Left renal cortex interstitium (tissue), 4 donors: ENCODE measurements at regions not wholly inside any gene's neighbourhood (a gene's known extent, or its start where the extent isn't known, plus 50 kb on each side); places are given as distances from the start of the nearest gene placed in this dataset.

Experiments
- DNase-seq, 4 donors: peaks; one replicate each; pipeline ENCODE4 v3.0.0-alpha.2; 2013; ENCODE audit warnings: low read depth in 4 of 4, low spot score in 2 of 4, missing footprints in 1 of 4

DNA sequence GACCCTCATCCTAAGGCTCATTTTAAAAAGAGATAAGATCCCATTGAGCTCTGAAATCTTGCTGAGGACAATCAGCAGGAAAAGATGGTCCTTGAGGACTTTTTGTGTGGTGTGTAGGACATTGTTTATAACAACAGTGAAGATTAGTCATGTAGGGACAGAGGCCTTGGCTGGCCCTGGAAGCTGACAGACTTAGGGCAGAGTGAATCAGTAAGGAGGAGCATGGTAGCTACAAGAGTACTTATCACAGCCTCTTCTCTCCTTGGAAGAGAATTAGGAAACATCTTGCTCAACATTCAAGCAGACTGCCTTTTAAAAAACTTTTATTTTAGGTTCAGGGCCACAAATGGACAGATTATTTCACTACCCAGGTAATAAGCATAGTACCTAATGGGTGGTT is 665.9 kb upstream of the SALL1 start:
- DNase-seq = no peak

DNA sequence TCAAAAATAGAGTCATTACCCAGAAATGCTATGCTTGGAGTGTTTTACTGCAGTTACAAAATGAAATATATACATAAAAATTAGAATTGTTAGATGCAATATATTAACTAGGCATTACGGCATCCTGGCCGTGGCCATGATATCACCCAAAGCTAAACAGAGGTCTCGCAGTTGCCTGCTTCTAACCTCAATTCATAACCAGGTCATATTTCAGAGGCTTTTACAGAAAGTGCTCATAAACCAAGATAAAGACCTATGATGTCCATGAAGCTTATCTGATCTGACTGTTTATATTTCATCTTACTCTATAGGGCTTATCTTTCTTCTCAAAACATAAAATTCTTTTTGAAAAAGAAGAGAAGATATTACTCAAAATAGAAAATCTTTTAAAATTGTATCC is 664.5 kb upstream of the SALL1 start:
- DNase-seq = no peak

DNA sequence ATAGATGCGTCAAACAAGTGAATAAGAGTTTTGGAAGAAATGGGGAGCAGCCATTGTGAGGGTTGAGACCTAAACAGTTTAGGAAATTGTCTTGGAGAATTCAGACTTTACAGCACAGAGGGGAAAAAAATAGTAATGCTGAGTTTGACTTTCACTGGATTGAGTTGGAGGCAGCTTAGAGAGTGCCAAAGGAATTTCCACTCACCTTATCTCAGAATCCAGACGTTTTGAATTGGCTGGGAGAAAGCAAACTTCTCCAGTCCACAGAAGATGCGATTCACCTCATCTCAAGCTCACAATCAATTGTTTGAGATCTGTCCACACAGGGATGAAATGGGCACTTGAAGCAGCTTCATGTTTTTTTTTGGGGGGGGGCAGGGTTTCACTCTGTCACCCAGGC is 663.5 kb upstream of the SALL1 start:
- no peak for DNase-seq

DNA sequence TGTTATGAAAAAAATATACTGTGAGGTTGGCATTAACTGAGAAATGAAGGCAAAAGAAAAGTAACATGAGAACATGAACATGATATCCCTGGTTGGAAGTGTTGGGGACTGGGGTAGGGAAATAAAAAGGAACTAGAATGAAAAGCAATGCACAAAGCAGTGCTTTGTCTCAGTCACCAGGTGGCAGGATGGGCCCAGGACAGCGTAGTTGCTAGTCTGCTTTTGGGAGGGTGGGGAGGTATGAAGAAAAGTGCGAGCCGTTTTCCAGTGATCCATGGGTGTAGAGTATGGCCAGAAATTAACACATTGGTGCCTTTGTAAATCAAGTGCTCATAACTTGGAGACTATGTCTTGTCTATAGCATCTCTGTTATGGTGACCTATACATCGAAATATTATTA is 662.5 kb upstream of the SALL1 start:
- DNase-seq = no peak

DNA sequence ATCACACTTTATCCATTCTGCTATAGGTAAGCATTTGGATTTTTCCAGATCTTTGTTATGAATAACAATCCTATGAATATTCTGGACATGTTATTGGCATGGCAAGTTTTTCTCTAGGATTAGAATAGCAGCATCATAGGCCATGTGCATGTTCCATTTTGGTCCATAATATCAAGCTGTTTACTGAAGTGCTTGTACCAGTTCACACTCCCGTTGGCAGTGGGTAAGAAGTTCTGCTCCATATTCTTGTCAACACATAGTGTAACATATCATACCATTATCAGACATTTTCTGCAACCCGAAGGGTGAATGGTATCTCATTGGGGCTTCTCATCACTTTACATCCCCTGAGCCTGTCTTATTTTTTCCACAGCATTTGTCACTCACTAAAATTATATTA is 661.9 kb upstream of the SALL1 start:
- no peak for DNase-seq

DNA sequence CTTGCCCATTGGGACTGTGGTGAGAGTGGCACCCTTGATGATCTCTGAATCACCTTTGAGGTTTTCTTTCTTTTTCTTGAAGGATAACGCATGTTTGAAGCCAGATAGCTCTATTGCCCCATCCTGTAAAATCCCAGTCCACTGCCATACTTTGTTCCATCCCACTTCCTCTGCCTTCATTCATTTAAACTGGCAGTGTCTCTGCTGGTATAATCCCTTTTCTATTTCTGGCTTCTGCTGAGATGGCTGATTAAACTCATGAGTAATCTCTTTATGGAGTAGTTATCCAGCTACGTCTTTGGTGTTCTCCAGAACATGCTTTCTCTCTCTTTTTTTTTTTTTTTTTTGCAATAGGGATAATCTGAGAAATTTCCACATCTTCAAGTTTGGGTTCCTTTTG is 656.5 kb upstream of the SALL1 start:
- DNase-seq = no peak

DNA sequence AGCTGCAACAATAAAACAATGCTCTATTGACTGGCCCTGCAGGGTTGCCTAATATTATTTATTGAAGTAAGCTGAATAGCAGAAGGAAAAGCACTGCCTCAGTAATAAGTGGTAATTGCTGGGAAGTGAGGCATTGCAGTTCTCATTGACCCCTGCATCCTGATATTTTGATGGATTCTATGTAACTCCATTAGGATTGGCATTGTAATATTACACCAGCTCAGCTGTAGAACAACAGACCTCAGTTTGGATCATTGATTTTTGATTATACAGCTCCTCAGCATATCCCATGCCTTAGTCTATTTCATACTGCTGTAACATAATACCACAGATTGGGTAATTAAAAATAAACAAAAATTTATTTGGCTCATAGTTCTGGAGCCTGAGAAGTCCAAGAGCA is 650.6 kb upstream of the SALL1 start:
- DNase-seq = no peak

DNA sequence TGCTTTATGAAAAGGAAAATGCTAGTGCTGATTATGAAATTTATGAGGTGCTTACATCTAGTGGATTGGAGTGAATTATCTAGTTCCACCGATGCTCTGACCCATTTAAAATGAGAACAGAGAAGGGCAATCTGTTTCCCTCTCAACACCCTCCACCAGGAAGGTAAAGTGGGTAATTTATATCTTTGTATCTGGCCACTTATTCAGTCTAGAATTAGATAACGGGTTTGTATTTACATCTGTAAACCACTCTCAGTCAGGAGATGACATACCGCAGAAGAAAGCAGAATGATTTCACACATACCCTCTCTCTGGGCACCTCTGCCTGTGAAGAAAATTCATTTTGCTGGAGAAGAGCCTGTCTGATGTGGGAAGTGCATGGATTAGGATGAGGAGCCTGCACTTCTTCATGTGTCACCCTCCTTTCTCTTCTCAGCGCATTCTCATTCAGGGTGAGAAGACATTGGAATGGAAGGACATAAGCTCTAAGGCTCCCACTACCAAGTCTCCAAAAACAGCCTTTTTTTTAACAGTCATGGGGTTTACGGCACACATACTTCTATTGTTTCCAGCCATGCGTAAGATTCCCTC is 646.7 kb upstream of the SALL1 start:
- DNase-seq = no peak

DNA sequence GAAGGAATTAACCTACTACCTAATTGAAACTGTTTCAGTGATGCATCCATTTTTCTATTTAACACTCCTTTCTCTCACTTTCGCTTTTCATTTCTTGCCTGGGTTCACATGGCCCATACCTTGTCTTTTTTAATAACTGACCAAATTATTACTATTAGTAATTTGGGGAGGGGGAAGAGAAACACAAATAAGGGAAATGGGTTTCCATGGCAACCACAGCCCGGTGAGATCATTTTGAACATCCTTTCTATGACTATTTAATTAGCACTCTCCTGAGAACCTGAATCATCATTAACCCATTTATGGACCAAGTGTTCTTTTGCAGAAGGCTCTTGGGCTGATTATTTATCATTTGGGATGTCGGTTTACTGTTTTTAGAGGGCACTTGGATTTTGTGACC is 628.2 kb upstream of the SALL1 start:
- no peak for DNase-seq

DNA sequence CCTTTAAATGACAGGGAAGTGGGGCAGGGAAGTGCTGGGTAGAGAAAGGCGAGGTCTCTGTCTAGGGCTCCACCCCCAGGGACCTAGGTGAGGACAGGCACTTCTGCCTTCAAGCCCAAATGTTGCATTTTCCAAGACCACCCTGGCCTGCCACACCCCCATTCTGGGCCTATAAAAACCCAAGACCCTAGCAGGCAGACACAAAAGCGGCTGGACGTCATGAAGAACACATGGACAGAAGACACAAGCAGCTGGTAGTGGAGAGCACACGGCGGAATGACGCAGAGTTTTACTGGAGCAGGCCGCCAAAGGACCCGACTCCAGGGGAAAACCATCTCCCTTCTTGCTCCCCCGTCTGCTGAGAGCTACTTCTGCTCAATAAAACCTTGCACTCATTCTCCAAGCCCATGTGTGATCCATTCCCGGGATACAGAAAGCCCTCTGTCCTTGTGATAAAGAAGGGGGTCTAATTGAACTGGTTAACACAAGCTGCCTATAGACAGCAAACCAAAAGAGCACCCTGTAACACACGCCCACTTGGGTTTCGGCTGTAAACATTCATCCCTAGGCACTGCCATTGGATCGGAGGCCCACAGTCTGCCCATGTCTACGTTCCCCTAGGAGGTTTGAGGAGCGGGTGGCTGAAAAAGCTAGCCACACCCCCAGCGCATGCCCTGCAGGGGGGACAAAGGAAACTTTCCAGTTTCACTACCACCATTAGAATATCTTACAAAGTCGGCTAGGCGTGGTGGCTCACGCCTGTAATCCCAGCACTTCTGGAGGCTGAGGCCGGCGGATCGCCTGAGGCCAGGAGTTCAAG is 622.2 kb upstream of the SALL1 start:
- DNase-seq = no peak

DNA sequence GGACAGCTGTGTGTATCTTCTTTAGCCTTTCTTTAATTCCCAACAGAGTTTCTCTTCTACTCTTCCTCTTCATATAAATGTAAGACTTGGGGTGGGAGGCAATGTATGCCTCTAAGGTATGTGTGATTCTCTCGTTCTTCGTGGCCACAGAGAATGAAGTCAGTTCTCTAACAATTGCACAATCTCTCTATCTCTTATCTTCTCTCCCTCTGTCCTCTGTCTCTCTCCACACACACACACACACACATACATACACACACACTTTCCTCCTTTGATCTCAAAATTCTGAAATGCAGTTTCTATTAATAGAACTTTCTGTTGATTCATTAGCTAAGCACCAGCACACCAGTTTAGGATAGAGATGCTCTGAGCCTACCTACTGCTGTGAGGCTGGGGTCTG is 615.7 kb upstream of the SALL1 start:
- DNase-seq = no peak

DNA sequence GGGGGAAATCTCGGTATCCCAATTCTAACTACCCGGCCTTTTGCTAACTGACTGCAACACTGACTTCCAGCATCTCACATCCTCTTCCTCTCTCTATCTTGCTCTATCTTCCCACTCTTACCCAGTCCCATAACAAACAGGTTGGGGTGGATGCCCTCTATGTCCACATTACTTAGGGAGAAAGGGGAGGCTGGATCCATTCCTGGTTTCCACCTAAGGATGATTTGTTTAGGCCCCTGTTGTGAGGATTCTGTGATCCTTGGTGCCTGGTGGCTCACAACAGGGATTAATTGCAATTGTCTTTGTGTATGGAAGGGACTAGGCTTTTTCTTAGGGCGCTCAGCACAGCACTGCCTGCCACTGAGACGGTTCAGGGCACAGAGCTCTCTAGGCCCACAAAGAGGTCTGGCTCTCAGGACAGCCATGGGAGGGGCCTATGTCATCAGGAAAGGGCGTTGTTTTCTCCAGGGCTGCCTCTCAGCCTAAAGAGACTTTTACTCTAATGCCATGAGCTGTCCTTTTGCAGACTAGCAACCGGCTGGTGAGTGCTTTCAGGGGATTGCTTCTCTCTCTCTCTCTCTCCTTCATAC is 612.1 kb upstream of the SALL1 start:
- DNase-seq = no peak

DNA sequence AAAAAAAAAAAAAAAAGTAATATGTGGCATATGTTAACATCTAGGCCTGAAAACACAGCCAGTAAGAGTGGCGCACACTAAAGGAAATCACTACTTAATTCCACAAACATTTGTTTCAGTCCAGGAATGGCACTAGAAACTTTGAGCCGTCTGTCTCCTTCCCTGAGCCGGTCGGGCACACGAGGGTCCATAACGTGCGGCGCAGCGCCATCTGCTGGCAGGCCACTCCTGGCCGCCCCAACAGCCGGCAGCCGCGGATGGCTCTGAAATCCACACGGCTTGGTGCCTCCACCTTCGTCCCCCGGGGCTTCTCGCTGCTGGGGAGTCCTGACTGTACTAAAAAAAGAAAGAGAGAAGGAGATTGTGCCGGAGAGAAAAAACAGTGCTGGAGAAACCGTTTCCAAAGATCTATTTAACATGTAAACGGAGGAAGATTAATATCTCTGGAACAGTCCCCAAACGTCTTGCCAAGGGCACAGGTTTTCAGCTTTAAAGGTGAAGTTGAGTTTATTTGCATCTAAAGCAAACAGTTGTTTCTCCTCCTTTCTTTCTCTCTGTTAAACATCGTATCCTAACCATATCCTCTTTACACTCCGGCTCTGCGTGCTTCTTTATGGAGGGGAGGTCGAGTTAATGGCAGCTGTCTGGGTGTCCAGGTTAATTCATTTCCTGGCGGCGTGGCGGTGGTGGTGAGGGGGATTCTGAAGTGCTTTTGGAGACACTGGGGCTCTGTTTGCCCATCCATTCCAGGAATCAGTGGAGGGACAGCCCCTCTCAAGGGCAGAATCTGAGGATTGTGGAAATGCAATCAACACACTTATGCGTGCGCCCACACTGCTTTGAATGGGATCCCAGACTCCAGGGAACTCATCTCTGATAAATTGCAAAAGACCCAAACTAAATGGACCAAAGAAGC is 611.3 kb upstream of the SALL1 start:
- peak in 3 of 4 donors; percentile 77 to 87 (median 86) for DNase-seq

DNA sequence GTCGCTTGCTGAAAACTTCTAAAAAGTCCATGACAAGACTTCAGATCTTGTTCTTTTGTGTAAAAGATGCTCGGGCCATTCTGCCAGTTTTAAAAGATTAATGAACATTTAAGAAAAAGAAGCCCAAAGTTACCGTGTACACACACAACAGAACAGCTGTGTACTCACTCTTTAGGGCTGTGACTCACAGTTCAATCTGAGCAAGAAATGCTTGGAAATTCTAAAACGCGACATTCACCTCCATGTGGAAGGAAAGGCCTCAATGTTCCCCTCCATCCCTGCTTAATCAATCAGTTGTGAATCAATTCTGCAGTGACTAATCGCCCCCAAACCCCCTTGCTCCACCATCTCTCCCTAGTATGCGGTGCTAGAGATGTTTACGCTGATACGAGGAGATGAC is 609.9 kb upstream of the SALL1 start:
- DNase-seq = no peak

DNA sequence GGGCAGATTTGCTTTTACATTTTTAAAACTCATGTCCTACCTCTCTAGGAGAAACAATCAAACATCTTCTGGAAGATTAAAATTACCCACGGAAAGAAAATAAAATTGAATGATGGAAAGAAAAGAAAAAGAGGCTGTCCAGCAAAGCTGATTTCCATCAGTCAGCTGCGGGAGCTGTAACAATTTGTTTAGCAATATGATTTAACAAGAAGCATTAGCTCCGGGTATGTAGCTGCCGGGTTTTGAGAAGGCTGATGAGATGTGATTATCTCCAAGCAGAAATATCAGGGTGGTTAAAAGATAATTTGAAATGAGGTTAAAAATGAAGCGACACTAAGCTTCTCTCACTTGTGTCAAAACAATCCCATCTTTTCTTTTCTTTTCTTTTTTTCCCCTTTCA is 608.9 kb upstream of the SALL1 start:
- no peak for DNase-seq

DNA sequence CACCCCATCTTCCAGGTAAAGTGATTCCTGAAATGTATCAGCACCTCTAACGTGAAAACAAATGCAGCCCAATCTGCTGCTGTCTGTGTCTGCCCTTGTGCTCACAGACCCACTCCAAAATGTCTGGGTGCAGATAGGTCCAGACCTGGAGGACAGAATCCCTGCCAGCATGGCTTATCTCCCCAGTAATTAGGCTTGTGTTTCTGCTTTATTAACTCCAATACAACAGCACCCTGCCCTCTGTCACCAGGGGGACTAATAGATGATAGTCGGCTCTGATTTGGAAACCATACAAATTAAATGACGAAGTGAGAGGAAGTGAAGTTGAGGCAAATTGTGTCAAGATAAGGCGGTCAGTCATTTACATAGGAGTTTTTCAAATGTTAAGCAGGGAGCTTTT is 608.3 kb upstream of the SALL1 start:
- DNase-seq = no peak

DNA sequence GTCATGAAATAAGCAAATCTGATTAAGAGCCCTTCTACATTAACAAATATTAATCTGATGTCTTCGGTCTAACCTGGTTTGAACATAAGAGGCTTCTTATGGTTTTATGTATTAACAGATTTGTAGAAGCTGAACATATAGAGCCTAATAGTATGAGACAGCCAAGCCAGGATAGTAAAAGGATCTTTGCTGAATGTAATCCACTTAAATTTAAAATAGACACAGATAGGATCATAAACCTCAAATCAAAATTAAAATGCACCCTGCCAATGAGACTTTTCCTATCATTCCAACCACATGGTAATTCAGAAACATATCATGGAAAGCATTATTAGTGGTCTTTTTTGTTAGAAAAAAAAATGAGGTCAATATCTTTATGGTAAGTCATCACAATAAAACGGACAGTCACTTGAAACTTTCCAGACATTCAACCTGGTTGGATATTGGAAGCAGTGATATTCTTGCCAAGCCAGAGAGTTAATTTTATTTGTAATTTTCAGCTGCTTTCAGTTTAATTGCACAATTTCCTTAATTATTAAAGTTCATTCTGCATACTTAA is 606.9 kb upstream of the SALL1 start:
- DNase-seq = no peak

DNA sequence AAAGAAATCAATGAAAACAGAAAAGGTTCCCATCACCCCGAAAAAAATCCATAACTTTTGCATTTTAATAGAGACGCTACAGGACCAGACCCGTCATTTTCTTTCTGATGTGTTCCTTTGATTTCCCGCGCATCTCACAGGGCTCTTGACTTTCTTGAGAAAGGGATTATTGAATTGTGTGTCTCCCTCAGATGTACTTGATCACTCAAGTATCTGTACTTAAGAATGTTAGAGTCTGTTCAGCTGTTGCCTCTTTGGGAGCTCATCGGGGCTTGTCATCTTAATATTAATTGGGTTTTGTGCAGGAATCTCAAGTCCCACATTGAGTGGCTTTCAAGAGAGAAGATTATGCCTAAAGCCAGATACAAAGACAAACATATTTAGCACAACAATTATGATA is 606.4 kb upstream of the SALL1 start:
- no peak for DNase-seq

DNA sequence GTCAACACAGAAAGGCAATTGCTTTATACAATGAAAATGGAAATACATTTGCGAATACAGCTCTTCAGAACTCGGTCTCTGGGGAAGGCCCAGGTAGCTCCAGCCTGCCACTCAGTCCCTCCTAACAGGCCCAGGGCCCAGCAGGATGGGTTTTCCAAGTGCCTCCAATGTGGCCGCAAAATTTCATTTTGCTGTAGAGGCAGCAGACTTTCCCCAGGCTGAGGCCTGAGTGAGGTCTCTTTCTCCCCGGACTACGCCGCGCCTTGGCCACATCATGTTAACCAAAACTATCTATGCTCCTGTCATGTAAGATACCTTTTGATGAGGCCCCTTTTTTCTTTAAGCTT is 606.0 kb upstream of the SALL1 start:
- no peak for DNase-seq

DNA sequence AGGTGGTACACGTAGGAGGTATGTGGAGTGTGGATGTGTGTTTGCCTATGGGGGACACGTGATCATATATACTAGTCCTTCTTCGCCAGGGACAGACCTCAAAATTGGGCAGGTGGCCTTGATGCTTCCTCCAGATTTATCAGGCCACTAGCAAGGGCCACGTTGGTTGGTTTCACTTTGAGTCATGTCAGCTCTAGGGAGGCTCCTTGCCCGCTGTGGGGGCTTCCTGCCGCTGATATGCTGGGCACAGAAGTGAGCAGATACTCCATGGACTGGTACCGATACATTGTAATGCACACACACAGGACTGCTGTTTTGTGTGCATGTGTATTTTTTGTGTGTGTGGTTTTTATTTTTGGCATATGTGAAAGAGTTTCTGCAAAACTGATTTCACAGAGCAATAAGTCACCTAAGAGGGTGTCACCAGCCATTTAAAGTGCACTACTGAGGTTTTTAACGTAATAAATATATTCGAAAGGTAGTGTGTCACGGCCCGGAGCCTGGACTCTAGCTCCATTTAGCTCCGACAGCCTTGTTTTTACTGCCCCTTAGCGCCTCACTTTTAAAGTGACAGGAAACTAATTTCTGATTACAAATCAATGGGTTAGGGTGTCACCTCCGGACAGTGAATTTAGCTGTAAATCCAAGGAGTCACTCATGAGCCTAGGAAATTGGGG is 605.5 kb upstream of the SALL1 start:
- DNase-seq = no peak
